Nephron progenitor cell (in vitro differentiated cells): ENCODE measurements at regions not wholly inside any gene's neighbourhood (a gene's known extent, or its start where the extent isn't known, plus 50 kb on each side); places are given as distances from the start of the nearest gene placed in this dataset.
"Not testable (repeated sequence)": the region's sequence is repeated elsewhere in the genome, so short reads cannot be mapped to it uniquely, and the experiment has no call there.

ENCODE experiments used
- DNase-seq: peaks from one replicate; pipeline ENCODE4 v3.0.0; 2021
- H3K27ac Mint-ChIP-seq: 2 replicates; pipeline ENCODE4 v1.8.0; 2021; ENCODE audit warnings: mild to moderate bottlenecking, moderate library complexity, mixed read lengths
- H3K27me3 Mint-ChIP-seq: 2 replicates; pipeline ENCODE4 v1.8.0; 2021; ENCODE audit warnings: mild to moderate bottlenecking, low read depth, mixed read lengths; ENCODE audit not compliant: poor library complexity
- H3K36me3 Mint-ChIP-seq: 2 replicates; pipeline ENCODE4 v1.8.0; 2021; ENCODE audit warnings: low read depth, mixed read lengths
- H3K4me1 Mint-ChIP-seq: 2 replicates; pipeline ENCODE4 v1.8.0; 2021; ENCODE audit warnings: mixed read lengths
- H3K4me3 Mint-ChIP-seq: 2 replicates; pipeline ENCODE4 v1.8.0; 2021; ENCODE audit warnings: mild to moderate bottlenecking, moderate library complexity, mixed read lengths
- H3K9me3 Mint-ChIP-seq: 2 replicates; pipeline ENCODE4 v1.8.0; 2021; ENCODE audit warnings: mild to moderate bottlenecking, moderate library complexity, mixed read lengths
- CTCF ChIP-seq: fragments of 200-600 bp; sonication (generic); IDR thresholded peaks from 2 replicates; pipeline ENCODE4 v1.5.0; 2021; ENCODE audit warnings: antibody characterized with exemption

- H3K36me3 Mint-ChIP-seq = peaks cover 4% of the 10 kb centered on the region
- H3K27ac Mint-ChIP-seq = no peak overlapping the region
- peaks cover 3% of the 10 kb centered on the region for H3K27me3 Mint-ChIP-seq
- peaks cover 6% of the 10 kb centered on the region for H3K9me3 Mint-ChIP-seq
- H3K4me3 Mint-ChIP-seq = no peak overlapping the region
- no peak for TF ChIP-seq CTCF
- peaks cover 23% of the 10 kb centered on the region for H3K4me1 Mint-ChIP-seq
- DNase-seq = no peak
Measured at GRCh38 chr5:158590746-158591300, 508.9 kb downstream of the EBF1 start.

GRCh38 chr5:158589939-158590338, 509.8 kb downstream of the EBF1 start:
- no peak overlapping the region for H3K27ac Mint-ChIP-seq
- no peak overlapping the region for H3K4me3 Mint-ChIP-seq
- H3K27me3 Mint-ChIP-seq = peaks cover 3% of the 10 kb centered on the region
- no peak for DNase-seq
- peaks cover 15% of the 10 kb centered on the region for H3K9me3 Mint-ChIP-seq
- no peak for TF ChIP-seq CTCF
- peaks cover 23% of the 10 kb centered on the region for H3K4me1 Mint-ChIP-seq
- H3K36me3 Mint-ChIP-seq = peaks cover 12% of the 10 kb centered on the region

GRCh38 chr5:158588617-158589016, 511.1 kb downstream of the EBF1 start:
- DNase-seq = no peak
- no peak overlapping the region for H3K27ac Mint-ChIP-seq
- peaks cover 3% of the 10 kb centered on the region for H3K27me3 Mint-ChIP-seq
- peaks cover 23% of the 10 kb centered on the region for H3K4me1 Mint-ChIP-seq
- peaks cover 27% of the 10 kb centered on the region for H3K9me3 Mint-ChIP-seq
- no peak overlapping the region for H3K4me3 Mint-ChIP-seq
- H3K36me3 Mint-ChIP-seq = peaks cover 18% of the 10 kb centered on the region
- TF ChIP-seq CTCF = no peak

- Mint-ChIP-seq H3K4me3 (no peak overlapping the region), H3K27me3 (peaks cover 5% of the 10 kb centered on the region), H3K36me3 (peaks cover 18% of the 10 kb centered on the region), H3K27ac (no peak overlapping the region), H3K9me3 (peaks cover 45% of the 10 kb centered on the region), H3K4me1 (peaks cover 5% of the 10 kb centered on the region)
- no peak for DNase-seq
- TF ChIP-seq CTCF = no peak
Measured at GRCh38 chr5:158586054-158586453, 513.7 kb downstream of the EBF1 start.

GRCh38 chr5:158582669-158583068, 517.0 kb downstream of the EBF1 start:
- H3K4me3 Mint-ChIP-seq, H3K27ac Mint-ChIP-seq, H3K4me1 Mint-ChIP-seq, H3K27me3 Mint-ChIP-seq, DNase-seq: not testable (repeated sequence)
- Mint-ChIP-seq H3K36me3 (peaks cover 31% of the 10 kb centered on the region), H3K9me3 (peaks cover 79% of the 10 kb centered on the region)

GRCh38 chr5:158573829-158574228, 525.9 kb downstream of the EBF1 start:
- no peaks in the 10 kb centered on the region for H3K4me1 Mint-ChIP-seq
- H3K27ac Mint-ChIP-seq = no peak overlapping the region
- peaks cover 3% of the 10 kb centered on the region for H3K27me3 Mint-ChIP-seq
- no peak for TF ChIP-seq CTCF
- H3K4me3 Mint-ChIP-seq = no peak overlapping the region
- peaks cover 8% of the 10 kb centered on the region for H3K36me3 Mint-ChIP-seq
- no peak for DNase-seq
- peaks cover 33% of the 10 kb centered on the region for H3K9me3 Mint-ChIP-seq
